H1 (cell line): ENCODE measurements at regions not wholly inside any gene's neighbourhood (a gene's known extent, or its start where the extent isn't known, plus 50 kb on each side); places are given as distances from the start of the nearest gene placed in this dataset.

Experiments used
- CHD2 ChIP-seq: IDR thresholded peaks from 2 replicates; pipeline ENCODE4 v1.6.1; 2012; ENCODE audit warnings: low read length, improper control_type of control experiment
- SIN3A ChIP-seq, 2 experiments: IDR thresholded peaks in 1 of 2; conservative IDR thresholded peaks in 1 of 2; 2 replicates each; pipeline ENCODE4 v1.6.1; 2011 to 2012; ENCODE audit warnings: low read length in 2 of 2, improper control_type of control experiment in 1 of 2, low read depth in 1 of 2, mild to moderate bottlenecking in 1 of 2
- SP4 ChIP-seq: IDR thresholded peaks from 2 replicates; pipeline ENCODE4 v1.6.1; 2012; ENCODE audit warnings: low read length, inconsistent platforms
- TF ChIP-seq, protein P1 (sequence below), 3 experiments: IDR thresholded peaks; 1 replicate in 2 of 3; 2 replicates in 1 of 3; pipeline versions ENCODE4 v1.5.1 to v1.6.1; 2011; ENCODE audit warnings: low read length in 3 of 3, mild to moderate bottlenecking in 3 of 3, inconsistent platforms in 2 of 3, low read depth in 1 of 3, moderate library complexity in 1 of 3; ENCODE audit not compliant: insufficient read depth in 1 of 3; ENCODE audit errors: control extremely low read depth in 1 of 3

DNA sequence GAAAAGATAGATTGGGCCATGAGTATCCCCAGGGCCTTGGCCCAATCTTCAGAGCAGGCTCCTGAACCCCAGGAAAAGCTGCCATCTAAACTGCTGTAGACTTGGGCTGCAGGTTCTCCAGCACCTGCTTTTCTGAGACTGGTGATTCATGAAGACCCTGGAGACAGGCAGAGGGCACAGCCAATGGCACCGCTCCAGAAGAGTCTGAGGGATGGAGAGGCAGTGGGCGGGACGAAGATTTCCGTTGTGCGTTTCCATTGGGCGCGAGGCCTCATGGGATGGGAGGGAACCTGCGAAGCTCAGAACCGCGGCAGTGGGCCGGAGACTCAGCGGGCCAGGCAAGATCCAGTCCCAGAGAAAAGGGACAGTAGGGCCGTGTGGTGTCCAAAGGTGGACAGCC lies 375.1 kb downstream of the IPO8 start (continued):
- TF ChIP-seq CHD2, result no peak
- no peak for TF ChIP-seq SP4
- TF ChIP-seq SIN3A (conservative IDR thresholded peaks at IDR 0.05 in 1 of 2, IDR thresholded peaks at IDR 0.05 in 1 of 2; ENCODE audit: low read depth in 1 of 2, low read length in 2 of 2), result no peak
- TF ChIP-seq, protein P1, sequence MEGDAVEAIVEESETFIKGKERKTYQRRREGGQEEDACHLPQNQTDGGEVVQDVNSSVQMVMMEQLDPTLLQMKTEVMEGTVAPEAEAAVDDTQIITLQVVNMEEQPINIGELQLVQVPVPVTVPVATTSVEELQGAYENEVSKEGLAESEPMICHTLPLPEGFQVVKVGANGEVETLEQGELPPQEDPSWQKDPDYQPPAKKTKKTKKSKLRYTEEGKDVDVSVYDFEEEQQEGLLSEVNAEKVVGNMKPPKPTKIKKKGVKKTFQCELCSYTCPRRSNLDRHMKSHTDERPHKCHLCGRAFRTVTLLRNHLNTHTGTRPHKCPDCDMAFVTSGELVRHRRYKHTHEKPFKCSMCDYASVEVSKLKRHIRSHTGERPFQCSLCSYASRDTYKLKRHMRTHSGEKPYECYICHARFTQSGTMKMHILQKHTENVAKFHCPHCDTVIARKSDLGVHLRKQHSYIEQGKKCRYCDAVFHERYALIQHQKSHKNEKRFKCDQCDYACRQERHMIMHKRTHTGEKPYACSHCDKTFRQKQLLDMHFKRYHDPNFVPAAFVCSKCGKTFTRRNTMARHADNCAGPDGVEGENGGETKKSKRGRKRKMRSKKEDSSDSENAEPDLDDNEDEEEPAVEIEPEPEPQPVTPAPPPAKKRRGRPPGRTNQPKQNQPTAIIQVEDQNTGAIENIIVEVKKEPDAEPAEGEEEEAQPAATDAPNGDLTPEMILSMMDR (IDR thresholded peaks at IDR 0.05; ENCODE audit: control extremely low read depth in 1 of 3, insufficient read depth in 1 of 3, low read depth in 1 of 3, low read length in 3 of 3), result no peak
